BLaER1 (cell line): ENCODE measurements at regions not wholly inside any gene's neighbourhood (a gene's known extent, or its start where the extent isn't known, plus 50 kb on each side); places are given as distances from the start of the nearest gene placed in this dataset.

Source experiments
- H3K27ac ChIP-seq: shearing (Covaris generic); formaldehyde crosslinking; 2 replicates; pipeline ENCODE4 v1.8.1; 2022
- H3K27me3 ChIP-seq: shearing (Covaris generic); formaldehyde crosslinking; 2 replicates; pipeline ENCODE4 v1.8.1; 2022
- H3K36me3 ChIP-seq: shearing (Covaris generic); formaldehyde crosslinking; 2 replicates; pipeline ENCODE4 v1.8.1; 2022
- H3K4me1 ChIP-seq: shearing (Covaris generic); formaldehyde crosslinking; 2 replicates; pipeline ENCODE4 v1.8.1; 2022
- H3K4me2 ChIP-seq: shearing (Covaris generic); formaldehyde crosslinking; 2 replicates; pipeline ENCODE4 v1.8.1; 2022
- H3K4me3 ChIP-seq: shearing (Covaris generic); formaldehyde crosslinking; 2 replicates; pipeline ENCODE4 v1.8.1; 2022
- H3K9ac ChIP-seq: shearing (Covaris generic); formaldehyde crosslinking; 2 replicates; pipeline ENCODE4 v1.8.1; 2022
- H3K9me3 ChIP-seq: shearing (Covaris generic); formaldehyde crosslinking; 2 replicates; pipeline ENCODE4 v1.8.1; 2022
- H4K20me1 ChIP-seq: shearing (Covaris generic); formaldehyde crosslinking; 2 replicates; pipeline ENCODE4 v1.8.1; 2022
- Cebpa-rat ChIP-seq: shearing (Covaris generic); IDR thresholded peaks from 2 replicates; pipeline ENCODE4 v1.8.1; 2022

GRCh38 chr17:33469421-33469820 lies 176.3 kb upstream of the ASIC2 start:
- Histone ChIP-seq H3K27ac (no peak overlapping the region), H3K4me2 (no peak overlapping the region)
- TF ChIP-seq Cebpa-rat, result no peak

DNA sequence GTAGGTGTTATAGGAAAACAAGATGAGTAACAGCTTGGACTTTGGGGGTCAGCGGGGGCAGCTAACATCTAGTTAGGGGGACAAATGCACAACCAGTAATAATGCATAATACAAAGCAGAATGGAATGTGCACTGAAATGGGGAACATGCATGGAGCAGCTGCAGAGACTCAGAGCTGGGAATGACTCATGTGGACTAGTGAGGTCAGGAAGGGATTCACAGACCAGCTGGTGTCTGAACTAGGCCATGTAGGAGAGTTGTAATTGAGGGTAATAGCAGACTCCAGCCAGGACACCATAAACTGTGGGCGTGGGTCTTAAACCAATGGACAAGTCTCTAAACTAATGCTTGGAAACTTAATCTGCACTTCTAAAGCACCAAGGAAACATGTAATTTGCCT lies 176.8 kb upstream of the ASIC2 start:
- no peak for TF ChIP-seq Cebpa-rat
- H3K4me1 ChIP-seq, result no peaks in the 10 kb centered on the region
- H3K9ac ChIP-seq, result no peak overlapping the region
- no peak overlapping the region for H3K4me3 ChIP-seq
- H3K9me3 ChIP-seq, result no peaks in the 10 kb centered on the region
- H3K4me2 ChIP-seq, result no peak overlapping the region
- no peaks in the 10 kb centered on the region for H4K20me1 ChIP-seq
- H3K27ac ChIP-seq, result no peak overlapping the region
- H3K27me3 ChIP-seq, result no peaks in the 10 kb centered on the region
- no peaks in the 10 kb centered on the region for H3K36me3 ChIP-seq

More at GRCh38 chr17:33469421-33469820, 176.3 kb upstream of the ASIC2 start:
- H3K4me3 ChIP-seq, result no peak overlapping the region
- no peaks in the 10 kb centered on the region for H3K4me1 ChIP-seq
- no peaks in the 10 kb centered on the region for H3K36me3 ChIP-seq
- H4K20me1 ChIP-seq, result no peaks in the 10 kb centered on the region
- H3K9me3 ChIP-seq, result no peaks in the 10 kb centered on the region
- no peaks in the 10 kb centered on the region for H3K27me3 ChIP-seq
- H3K9ac ChIP-seq, result no peak overlapping the region

DNA sequence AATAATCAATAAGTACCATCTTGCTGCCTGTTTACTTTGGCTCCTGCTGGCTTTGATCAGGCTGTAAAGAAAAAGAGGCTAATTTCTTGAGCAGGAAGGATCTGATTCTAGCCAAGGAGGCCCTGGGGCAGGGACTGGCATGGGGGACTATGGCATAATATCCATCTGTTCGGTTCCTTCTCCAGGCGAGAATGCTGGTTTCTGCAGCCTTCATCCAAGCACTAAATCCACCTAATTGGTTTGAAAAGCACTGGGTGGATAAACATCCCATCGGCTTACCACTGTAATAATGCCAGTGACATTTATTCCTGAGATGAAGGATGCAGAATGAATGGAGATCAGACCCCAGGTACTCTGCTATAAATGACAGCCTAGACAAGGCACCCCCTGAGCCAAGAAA lies 180.0 kb upstream of the ASIC2 start:
- Histone ChIP-seq H3K9ac (no peak overlapping the region), H3K27ac (no peak overlapping the region), H3K4me1 (no peaks in the 10 kb centered on the region), H3K27me3 (no peaks in the 10 kb centered on the region), H3K4me2 (no peak overlapping the region), H4K20me1 (no peaks in the 10 kb centered on the region), H3K9me3 (no peaks in the 10 kb centered on the region), H3K36me3 (no peaks in the 10 kb centered on the region), H3K4me3 (no peak overlapping the region)
- no peak for TF ChIP-seq Cebpa-rat

DNA sequence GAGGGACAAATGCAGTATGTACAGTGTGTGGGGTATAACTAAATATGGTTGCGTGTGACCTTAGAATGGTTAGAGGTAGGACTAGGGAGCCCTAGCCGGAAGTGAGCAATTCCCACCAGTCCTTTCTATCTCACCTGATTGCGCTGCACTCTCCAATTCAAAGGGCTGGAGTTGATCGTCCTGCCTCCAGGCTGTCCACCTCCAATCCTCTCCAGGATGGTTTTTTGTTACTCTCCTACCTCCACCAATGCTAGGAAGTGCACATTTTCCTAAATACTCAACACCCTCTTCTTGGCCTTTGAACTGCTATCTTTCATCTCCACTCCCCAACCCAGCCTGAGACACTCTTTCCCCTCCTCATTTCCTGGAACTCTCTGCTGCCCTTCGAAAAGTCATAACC lies 181.7 kb upstream of the ASIC2 start:
- no peaks in the 10 kb centered on the region for H3K27me3 ChIP-seq
- no peak overlapping the region for H3K27ac ChIP-seq
- no peaks in the 10 kb centered on the region for H4K20me1 ChIP-seq
- H3K9ac ChIP-seq, result no peak overlapping the region
- TF ChIP-seq Cebpa-rat, result no peak
- H3K9me3 ChIP-seq, result no peaks in the 10 kb centered on the region
- no peak overlapping the region for H3K4me3 ChIP-seq
- no peaks in the 10 kb centered on the region for H3K36me3 ChIP-seq
- no peak overlapping the region for H3K4me2 ChIP-seq
- H3K4me1 ChIP-seq, result no peaks in the 10 kb centered on the region

DNA sequence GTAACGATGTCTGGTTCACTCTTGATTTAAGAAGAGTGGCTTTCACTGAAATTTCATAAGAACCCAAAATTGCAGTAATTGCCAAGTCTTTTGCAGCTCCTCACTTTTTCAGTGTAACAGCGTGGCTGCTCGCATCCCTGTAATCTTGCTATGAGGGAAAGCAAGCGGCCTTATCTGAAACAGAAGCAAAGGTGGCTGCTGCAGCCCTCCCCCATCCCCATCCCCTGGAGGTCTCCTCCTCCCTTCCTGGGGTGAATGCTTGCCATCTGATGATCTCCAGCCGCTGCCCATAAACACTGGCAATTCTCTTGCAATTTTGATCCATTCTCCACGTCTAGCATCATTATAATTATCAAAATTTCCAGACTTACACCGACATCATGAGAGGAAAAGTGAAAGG lies 182.5 kb upstream of the ASIC2 start:
- Histone ChIP-seq H3K4me3 (no peak overlapping the region), H3K36me3 (no peaks in the 10 kb centered on the region), H3K9me3 (no peaks in the 10 kb centered on the region), H3K4me2 (no peak overlapping the region), H3K4me1 (no peaks in the 10 kb centered on the region), H3K9ac (no peak overlapping the region), H3K27ac (no peak overlapping the region), H4K20me1 (no peaks in the 10 kb centered on the region), H3K27me3 (no peaks in the 10 kb centered on the region)
- TF ChIP-seq Cebpa-rat, result no peak

- H3K27me3 ChIP-seq, result no peaks in the 10 kb centered on the region
- TF ChIP-seq Cebpa-rat, result no peak
- H3K36me3 ChIP-seq, result no peaks in the 10 kb centered on the region
- no peaks in the 10 kb centered on the region for H3K9me3 ChIP-seq
- H3K9ac ChIP-seq, result no peak overlapping the region
- no peaks in the 10 kb centered on the region for H3K4me1 ChIP-seq
- no peak overlapping the region for H3K4me2 ChIP-seq
- no peak overlapping the region for H3K4me3 ChIP-seq
- H3K27ac ChIP-seq, result no peak overlapping the region
- no peaks in the 10 kb centered on the region for H4K20me1 ChIP-seq
Measured at GRCh38 chr17:33481652-33482051, 188.6 kb upstream of the ASIC2 start.

DNA sequence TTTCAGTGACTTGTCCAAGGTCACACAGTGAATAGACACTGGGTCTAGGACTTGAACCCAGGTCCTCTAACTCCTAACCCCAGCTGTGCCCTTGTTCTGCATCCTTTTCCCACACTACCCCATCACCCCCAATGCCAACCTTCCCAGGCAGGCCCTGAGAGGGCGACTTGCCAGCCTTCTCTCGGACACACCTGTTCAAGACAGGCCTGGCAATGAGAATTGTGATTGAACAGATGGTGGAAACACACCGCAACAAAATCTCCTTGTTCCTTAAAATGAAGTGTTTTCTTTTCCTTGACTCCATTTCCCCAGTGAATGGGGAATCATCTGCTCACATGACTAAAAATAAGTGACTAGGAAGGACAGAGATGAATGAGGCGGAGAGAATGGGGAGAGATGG lies 189.5 kb upstream of the ASIC2 start:
- Histone ChIP-seq H3K36me3 (no peaks in the 10 kb centered on the region), H3K27ac (no peak overlapping the region), H3K27me3 (no peaks in the 10 kb centered on the region), H3K4me1 (no peaks in the 10 kb centered on the region), H3K9me3 (no peaks in the 10 kb centered on the region), H4K20me1 (no peaks in the 10 kb centered on the region), H3K4me2 (no peak overlapping the region), H3K4me3 (no peak overlapping the region), H3K9ac (no peak overlapping the region)
- no peak for TF ChIP-seq Cebpa-rat

- Histone ChIP-seq H4K20me1 (no peaks in the 10 kb centered on the region), H3K9ac (no peak overlapping the region), H3K4me2 (no peak overlapping the region), H3K36me3 (no peaks in the 10 kb centered on the region), H3K9me3 (no peaks in the 10 kb centered on the region), H3K27me3 (no peaks in the 10 kb centered on the region), H3K4me1 (no peaks in the 10 kb centered on the region), H3K27ac (no peak overlapping the region), H3K4me3 (no peak overlapping the region)
- no peak for TF ChIP-seq Cebpa-rat
Measured at GRCh38 chr17:33484559-33484958, 191.5 kb upstream of the ASIC2 start.

- Histone ChIP-seq H3K9me3 (no peaks in the 10 kb centered on the region), H4K20me1 (no peaks in the 10 kb centered on the region), H3K27ac (no peak overlapping the region), H3K27me3 (no peaks in the 10 kb centered on the region), H3K4me3 (no peak overlapping the region), H3K4me2 (no peak overlapping the region), H3K36me3 (no peaks in the 10 kb centered on the region), H3K4me1 (no peaks in the 10 kb centered on the region), H3K9ac (no peak overlapping the region)
- no peak for TF ChIP-seq Cebpa-rat
Measured at GRCh38 chr17:33486135-33486885, 193.2 kb upstream of the ASIC2 start.

DNA sequence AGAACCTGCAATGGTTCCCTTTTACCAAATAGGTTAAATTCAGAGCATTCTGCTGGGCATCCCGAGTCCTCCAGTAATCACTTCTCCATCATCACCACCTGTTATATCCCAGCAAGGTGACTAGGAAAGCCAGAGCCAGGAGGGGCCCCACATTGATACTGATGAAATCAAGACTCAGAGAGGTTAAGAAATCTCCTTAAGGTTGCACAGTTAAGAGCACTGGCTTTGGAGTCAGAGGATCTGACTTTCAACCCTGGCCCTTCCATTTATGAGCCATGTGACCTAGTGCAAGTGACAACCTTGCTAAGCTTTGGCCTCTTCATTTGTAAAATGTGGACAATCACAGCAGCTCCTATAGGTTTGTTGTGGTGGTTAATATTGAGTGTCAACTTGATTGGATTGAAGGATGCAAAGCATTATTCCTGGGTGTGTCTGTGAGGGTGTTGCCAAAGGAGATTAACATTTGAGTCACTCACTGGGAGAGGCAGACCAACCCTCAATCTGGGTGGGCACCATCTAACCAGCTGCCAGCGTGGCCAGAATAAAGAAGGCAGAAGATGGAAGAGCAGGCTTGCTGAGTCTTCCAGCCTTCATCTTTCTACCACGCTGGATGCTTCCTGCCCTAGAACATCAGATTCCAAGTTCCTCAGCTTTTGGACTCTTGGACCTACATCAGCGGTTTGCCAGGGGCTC lies 194.2 kb upstream of the ASIC2 start:
- H3K9me3 ChIP-seq, result no peaks in the 10 kb centered on the region

More for the DNA sequence above, 194.2 kb upstream of the ASIC2 start:
- no peaks in the 10 kb centered on the region for H3K27me3 ChIP-seq
- H3K4me1 ChIP-seq, result no peaks in the 10 kb centered on the region
- no peak overlapping the region for H3K27ac ChIP-seq
- no peak for TF ChIP-seq Cebpa-rat
- H3K4me2 ChIP-seq, result no peak overlapping the region
- no peaks in the 10 kb centered on the region for H3K36me3 ChIP-seq
- no peaks in the 10 kb centered on the region for H4K20me1 ChIP-seq
- no peak overlapping the region for H3K4me3 ChIP-seq
- H3K9ac ChIP-seq, result no peak overlapping the region
